MM.1S (cell line): ENCODE measurements at regions not wholly inside any gene's neighbourhood (a gene's known extent, or its start where the extent isn't known, plus 50 kb on each side); places are given as distances from the start of the nearest gene placed in this dataset.

Experiments
- CTCF ChIP-seq: fragments of 300-600 bp; sonication (generic); IDR thresholded peaks from 2 replicates; pipeline ENCODE4 v1.5.1; 2016; ENCODE audit warnings: antibody characterized with exemption, low read length, mixed read lengths
- EZH2 ChIP-seq: fragments of 300-600 bp; sonication (generic); optimal IDR thresholded peaks from 2 replicates; pipeline ENCODE3; 2017; ENCODE audit warnings: low read depth, mild to moderate bottlenecking, antibody characterized with exemption, low read length, mixed read lengths
- EZH2phosphoT487 ChIP-seq: fragments of 300-600 bp; sonication (generic); IDR thresholded peaks from 2 replicates; pipeline ENCODE4 v1.6.1; 2018; ENCODE audit warnings: antibody characterized with exemption, low read length

- TF ChIP-seq CTCF (no peak), EZH2phosphoT487 (no peak), EZH2 (no peak)
Measured at GRCh38 chr6:110543106-110543505, 66.7 kb upstream of the SLC22A16 start.
